GM21515 (cell line): ENCODE measurements at regions not wholly inside any gene's neighbourhood (a gene's known extent, or its start where the extent isn't known, plus 50 kb on each side); places are given as distances from the start of the nearest gene placed in this dataset.

ENCODE experiments used
- ATAC-seq: cut with Tn5 transposase; IDR thresholded peaks from one replicate; pipeline ENCODE4 v1.9.1; 2021; ENCODE audit not compliant: unreplicated experiment

DNA sequence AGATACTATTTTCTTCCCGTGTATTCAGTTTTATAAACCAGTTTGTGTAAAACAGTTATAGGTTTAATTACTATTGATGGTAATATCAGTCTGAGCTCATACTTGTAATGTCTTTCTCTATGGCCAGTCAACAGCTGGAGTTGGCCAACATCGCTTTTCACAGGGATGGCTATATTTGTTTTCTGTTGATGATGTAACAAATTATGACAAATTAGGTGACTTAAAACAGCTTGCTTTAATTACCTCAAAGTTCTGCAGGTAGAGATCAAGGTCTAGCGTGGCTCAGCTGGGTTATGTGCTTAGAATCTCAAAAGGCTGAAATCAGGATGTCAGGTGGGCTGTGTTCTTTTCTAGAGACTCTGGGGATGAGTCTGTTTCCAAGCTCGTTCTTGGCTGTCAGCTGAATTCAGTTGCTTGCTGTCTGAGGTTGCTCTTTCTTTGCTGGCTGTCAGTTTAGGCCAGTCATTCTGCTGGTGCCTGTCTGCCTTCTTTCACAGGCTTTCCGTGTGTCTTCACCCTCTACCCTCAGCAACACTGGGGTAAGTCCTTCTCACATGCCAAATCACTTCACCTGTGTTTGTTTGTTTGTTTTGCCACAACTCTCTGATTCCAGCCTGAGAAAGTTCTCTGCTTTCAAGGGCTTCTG, 370.2 kb upstream of the E2F7 start:
- no peak for ATAC-seq

DNA sequence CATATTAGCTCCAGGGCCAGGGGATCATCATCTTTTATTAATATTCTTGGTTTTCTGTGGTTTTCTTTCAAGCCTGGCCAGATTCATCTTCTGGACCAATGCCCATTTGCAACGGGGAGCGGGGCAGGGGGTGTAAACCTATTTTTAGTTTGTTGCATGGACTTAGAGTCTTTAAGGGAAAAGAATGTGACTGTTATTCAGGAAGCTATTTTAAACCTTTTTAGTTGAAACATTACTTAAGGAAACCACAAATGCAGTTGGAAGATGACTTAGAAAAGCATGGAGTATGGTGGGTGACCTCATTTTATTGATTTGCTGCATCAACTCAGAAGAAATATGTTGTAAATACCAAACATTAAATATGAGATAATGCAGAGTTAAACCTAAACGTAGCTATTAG, 368.4 kb upstream of the E2F7 start:
- no peak for ATAC-seq

DNA sequence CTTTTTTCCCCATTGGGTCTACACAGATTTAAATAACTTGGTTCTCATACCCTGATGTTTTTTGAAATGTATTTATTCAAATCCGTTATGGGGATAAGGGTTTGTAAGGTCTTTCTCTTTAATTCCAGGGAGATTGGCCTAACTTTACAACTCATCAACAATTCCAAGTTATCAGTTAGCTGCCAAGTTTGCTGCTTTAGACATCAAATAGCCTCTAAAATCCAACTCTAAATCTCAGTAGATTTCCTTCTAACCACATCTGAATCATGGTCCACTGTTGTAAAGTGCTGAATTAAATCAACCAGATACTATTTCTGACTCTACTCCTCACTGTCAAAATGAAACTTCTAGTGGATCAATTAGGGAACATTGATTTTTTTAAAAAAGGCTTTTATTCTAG, 364.1 kb upstream of the E2F7 start:
- ATAC-seq: no peak

DNA sequence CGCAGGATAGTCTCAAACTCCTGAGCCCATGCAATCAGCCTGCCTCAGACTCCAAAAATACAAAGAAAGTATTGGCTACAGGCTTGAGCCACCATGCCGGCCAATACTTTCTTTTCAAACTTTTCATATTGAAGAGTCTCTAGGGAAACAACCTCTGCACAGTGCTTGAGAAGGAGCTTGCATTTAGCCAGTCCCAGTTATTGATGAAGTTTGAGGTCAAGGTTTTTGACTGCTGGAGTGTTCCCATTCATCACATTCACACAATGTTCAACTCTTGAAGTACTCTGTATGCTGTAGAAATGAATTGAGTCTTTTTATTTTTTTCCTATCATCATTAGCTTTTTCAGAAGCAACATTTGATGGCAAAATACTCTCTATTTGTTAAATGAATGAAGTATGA, 355.8 kb upstream of the E2F7 start:
- no peak for ATAC-seq

DNA sequence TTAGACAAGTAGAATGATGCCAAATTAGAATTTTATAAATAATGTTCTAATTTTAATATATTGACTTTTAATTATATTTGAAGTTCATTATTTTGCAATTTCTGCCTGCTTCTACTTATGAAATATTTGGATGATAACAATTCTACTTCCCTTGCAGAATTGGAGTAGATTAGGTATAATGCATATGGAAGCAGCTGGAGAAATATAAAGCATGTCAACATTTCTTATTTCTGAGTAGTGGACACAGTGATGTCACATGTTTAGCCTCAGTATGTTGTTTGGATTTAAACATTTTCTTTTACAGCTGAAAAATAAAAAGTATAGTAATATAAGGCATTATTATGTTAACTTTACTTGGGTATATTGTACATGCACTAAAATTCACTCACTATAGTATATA, 344.2 kb upstream of the E2F7 start:
- ATAC-seq: no peak

DNA sequence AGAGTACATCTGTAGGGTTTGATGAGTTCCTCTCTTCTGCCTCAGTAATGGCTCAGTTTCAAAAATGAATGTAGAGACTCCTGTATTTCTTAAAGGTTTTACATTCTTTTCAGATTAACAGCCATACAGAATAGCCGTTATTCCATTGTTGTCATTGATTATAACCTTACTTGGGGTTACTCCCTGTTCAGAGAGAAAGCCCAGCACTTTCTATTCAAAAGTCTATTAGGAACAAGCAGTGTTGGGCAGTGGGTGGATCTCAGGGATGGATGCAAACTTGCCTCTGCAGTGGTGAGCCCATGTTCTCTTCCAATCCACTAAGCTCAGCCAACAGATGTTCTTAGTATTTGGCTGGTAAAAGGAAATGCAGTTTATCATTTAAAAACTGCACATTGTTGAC, 342.6 kb upstream of the E2F7 start:
- no peak for ATAC-seq

DNA sequence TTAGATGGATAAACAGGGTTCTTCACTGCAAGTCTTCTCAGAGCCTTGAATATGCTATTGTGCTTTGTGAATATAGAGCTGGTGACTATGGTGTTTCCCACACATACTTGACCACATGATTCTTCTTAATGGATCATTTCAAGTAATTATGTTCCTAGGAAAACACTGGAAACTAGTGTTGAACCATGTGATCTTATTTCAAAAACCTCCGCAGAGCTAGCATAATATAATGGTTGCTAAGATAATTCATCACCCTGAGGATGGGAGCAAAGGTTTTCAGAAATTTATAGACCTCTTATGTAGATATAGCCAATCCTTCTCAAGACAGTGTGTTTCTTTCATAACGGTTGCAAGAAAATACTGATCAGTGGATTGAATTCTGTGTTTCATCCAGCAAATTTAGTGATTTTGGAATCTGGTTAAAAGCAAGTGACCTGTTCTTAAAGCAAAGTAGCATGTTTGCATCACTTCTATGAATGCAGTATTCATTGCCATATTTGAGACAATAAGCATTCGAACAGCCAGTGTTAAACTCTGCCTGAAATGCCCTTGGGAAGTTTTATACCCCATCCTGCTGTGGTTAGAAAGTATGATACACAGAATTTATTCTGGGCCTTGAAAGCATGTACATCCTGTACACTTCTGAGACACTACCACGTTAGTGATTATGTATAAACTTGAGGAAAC, 341.0 kb upstream of the E2F7 start:
- no peak for ATAC-seq

DNA sequence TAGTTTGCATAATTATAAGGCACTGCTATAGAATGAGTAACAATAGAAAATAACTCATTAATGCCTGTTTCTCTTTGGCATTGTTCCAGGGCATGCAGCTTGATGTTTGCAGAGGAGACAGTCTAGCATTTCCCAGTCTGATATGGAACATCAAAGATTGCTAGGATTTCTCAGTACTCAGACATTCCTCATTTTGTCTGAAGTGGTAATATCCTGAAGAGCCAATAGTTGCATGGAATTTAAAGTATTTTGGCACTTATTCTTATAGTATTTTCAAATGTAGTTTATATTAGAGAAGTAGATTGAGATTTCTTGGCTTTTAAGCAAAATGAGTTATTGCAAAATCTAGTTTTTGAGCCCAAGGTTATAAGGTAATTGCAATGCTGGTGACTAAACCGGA, 337.3 kb upstream of the E2F7 start:
- ATAC-seq: no peak

DNA sequence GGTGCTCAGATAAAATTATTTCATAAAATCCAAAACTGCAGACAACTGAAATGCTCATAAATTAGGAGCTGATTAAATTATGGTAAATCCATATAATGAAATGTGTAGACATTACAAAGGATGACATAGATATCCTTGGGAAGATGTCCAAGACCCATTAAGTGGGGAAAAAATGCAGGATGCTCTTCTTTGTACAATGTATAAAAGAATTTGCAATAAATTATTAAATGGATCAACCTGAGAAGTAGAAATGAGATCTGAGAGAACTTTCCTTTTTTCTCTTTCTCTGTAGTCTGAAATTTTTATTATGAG, 336.4 kb upstream of the E2F7 start:
- ATAC-seq: no peak

DNA sequence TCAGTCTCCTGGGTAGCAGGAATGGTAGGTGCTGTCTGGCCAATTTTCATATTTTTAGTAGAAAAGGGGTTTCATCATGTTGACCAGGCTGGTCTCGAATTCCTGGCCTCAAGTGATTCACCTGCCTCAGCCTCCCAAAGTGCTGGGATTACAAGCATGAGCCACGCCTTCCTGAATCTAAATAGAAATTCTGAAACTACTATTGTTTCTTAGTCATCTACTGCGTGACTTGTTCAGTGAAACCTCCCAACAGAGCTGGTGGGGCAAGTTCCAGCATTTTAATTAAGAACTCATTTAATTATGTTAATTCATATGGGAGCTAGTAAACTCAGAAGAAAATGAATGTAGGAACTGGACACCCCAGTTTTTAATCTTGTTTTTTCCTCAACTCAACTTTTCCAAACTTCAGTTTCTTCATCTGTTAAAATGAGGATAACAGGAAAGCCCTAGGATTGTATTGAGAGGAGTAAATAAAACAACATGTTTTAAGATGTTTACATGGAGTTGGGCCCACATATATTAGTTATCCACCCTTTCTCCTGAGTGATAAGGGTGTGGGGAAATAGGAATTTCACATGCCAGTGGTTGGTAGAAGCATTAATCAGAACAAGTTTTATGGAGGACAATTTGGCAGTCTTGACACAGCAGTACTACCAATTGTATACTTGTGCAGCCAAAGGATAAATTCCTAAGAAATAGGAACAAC, 335.8 kb upstream of the E2F7 start:
- ATAC-seq: no peak

DNA sequence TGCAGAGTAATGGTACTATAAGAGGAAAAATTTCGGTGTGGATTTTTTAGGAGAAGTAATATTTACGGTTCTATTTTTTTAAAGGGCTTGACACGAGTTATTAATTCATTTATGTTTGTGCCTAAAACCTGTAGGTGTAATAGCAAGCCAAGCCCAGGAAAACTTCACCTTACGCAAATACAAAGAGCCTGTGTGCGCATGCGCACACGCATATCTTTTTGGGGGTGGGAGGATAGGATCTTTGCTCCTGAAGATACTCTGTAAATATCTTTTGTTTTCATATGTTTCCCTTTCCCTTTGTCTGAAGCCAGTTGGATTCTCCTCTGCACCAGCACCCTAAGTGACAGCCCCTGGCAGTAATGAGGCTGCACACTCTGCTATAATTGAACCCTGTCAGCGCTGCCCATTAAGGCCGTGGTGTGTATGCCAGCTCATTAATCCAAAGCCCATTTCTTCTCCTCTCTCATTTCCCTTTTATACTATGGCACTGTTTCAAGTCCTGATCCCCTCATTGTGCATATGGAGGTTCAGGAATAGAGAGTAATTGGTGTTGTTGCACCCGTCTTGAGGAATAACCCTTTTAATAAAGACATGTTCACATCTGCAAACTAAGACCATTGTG, 327.2 kb upstream of the E2F7 start:
- ATAC-seq: no peak

DNA sequence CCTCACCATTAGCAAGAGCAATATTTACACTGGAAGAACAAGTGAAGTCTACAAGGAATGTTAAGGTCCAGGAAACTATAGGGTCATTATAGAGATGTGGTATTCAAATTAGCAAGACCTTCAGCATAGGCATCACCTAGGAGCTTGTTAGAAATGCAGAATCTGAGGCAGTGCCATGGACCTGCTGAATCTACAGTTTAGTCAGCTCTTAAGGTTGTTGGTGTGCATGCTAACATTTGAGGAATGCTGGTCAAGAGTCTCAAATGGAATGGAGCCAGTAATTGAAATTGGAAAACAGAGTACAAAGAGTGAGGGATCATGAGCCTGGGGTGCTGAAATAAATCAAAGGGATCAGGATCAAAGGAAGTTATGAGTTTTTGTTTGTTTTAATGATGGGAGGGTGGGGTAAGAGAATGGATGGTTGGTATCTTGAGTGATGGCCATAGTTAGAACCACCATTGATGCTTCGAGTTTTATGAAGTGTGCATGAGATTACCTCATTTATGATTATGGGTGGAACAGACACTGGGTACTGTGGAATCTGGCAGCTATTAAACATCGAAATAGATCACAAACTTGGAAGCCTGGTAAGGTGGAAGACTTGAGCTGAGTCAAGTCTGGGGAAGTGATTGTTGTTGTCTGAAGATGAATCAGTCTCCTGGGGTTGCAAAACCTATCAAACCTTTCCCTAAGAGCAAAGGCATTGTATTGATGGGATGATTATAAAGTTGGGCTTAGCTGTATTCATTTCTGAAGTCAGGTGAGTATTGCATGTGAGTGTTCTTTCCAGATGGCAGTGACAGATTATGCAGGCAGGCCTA, 323.3 kb upstream of the E2F7 start:
- ATAC-seq: no peak

DNA sequence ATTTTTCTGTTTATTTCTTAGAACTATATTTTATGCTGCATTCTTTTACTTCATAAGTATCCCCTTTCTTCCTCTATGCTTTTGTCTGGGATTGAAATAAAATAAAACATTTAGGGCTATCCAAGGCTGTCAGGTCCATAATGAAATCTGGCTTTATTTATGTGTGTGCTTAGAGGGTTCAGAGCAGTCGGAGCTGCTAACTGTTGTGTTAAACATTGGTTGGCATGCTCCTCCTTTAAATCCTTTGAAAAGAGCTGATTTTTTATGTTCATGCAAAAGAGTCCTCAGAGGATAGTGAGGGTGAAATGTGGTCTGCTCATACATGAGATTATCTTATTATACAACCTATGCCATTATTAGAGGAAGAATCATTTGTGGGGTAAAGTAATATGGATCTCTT, 322.3 kb upstream of the E2F7 start:
- no peak for ATAC-seq

DNA sequence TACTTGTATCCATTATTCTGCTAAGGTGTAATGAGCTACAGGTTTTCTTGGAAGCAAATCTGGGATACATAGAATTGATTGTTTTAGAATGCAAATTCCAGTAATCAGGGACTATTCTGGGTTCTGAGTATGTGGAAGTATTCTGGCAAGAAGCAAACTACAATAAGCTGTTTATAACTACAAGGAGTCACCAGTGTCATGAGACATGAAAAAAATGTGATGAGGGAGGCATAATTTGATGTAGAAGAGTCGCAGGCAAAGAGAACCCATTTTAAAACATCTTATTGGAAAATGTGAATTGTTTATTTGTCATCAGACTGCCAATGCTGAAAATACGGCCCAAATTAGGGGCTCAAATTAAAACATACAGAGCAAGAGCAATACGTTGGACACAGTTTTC, 321.8 kb upstream of the E2F7 start:
- no peak for ATAC-seq

DNA sequence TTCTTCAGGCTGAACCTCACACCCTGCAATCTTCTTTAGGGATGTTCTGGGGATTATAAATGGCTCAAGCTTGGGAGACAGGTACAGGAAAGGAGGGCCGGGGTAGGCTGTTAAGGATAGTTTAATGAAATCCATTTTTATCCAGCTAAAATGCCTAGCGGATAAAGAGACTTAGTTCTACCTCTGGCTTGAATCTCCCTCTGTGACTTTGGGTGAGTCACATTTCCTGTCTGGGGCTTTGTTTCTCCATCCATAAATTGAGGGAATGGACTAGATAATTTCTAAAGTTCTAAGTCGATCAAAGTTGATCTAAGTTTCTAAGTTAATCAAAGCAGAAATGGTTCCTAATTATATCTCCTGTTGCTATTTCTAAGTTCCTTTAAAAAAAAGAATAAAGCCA, 319.6 kb upstream of the E2F7 start:
- ATAC-seq: no peak

DNA sequence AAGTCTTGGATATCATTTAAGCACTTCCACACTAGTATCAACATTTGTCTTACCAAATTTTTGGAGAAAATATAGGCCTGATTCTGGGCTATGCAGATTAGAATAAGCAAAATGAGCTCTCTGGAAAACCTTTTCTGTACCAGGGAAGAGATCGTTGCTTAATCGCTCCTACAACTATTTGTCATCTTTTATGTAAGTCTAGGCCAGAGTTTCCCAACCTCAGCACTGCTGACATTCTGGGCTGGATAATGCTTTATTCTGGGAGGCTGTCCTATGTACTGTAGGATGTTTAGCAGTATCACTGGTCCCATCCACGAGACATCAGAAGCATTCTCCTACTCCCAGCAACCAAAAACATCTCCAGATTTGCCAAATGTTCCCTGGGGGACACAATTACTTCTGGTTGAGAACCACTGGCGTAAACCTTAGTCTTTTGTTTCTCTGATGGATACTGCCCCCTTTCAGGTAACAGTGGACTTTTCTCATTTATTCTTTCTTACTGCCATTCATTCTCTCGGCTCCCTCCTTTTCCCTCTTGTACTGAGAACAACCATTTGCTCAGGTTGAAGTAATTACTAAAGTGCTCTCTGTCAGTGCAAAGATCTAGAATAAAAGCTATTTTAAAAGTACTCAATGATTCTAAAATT, 316.9 kb upstream of the E2F7 start:
- ATAC-seq: no peak

DNA sequence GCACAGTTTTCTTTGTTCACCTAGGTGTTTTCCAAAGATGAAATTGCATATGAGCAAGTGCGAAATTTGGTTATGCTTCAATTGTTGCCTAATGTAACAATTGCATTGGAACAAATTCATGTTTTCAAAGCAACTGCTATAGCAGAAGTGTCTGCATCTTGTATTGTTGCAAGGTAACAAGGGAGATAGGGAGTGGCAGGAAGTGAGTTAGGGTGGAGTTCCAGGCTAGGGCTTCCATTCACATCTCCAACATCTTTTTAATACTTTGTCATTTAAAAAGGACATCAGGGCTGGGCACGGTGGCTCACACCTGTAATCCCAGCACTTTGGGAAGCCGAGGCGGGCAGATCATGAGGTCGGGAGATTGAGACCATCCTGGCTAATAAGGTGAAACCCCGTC, 312.3 kb upstream of the E2F7 start:
- ATAC-seq: no peak

DNA sequence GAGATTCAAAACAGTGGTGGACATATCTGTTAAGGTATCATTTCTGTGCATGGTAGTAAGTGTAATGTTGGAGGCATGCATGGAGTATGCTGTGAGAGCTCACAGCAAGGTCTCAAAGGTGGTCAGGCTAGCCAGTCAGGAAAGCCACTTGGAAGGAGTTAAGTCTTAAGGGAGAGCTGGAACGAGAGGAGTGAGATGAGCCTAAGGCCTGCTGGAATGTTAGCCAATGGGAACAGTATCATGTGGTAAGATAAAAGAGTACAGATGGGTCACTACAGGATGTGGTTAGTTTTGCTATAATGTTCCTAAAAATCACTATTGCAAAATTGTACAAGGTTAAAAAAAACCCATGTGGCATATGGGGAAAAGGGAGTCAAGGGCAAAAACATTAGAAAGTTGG, 311.7 kb upstream of the E2F7 start:
- ATAC-seq: no peak

DNA sequence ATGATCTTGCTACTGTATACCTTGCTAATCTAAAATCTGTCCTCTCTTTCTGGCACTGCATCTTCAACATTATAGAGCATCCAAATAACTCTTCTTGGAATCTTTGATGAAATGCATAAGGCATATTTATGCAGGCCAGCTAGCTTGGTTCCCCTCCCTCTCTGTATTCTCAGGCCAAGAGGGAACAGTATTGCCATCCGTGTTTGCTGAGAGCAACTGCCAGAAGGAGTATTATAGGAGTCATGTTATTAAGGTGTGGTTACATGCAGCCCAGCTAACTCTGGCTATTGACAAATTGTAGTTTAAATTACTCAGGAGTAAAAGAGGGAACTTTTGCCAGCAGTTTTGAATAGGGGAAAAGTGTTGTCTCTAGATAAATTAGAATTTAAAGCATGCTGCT, 309.3 kb upstream of the E2F7 start:
- ATAC-seq: no peak

DNA sequence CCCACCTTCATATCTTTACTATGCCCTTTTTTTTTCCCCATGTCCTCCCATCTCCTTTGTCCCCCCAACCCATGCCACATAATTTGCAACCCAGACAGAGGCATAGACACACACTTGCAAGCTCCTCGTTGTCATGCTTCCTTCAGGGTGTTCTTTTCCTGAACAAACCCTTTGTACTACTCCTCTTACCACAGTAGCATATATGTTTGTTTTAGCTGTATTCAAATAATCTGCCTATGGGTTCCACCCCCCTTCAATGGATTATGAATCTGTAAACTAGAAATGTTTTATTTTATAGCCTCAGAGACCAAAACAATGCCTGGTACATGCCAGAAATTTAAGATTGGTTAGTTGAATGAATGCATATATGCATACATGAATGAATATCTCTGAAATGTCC, 307.1 kb upstream of the E2F7 start:
- ATAC-seq: no peak

DNA sequence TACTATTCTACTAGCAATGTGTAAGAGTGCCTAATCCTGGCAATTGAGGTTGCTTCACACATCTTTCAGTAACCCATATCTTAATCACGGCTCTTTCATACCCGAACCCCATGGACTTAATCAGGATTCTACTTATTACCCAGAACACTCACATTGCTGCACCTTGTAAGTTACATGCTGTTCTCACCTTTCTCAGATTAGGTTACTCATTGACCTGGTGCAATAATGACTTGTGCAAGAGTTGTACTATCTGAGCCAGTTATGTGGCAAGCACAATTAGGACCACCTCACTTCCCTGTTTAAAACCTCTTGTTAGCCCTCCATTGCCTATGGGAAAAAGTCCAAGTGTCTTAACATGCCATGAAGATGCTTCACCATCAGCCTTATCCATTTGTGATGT, 306.7 kb upstream of the E2F7 start:
- no peak for ATAC-seq
